Lower leg skin (tissue), 4 donors: ENCODE measurements at regions not wholly inside any gene's neighbourhood (a gene's known extent, or its start where the extent isn't known, plus 50 kb on each side); places are given as distances from the start of the nearest gene placed in this dataset.

Experiments used
- DNase-seq, 2 donors: peaks; one replicate each; pipeline ENCODE4 v3.0.0-alpha.2; 2019; ENCODE audit warnings: low spot score in 2 of 2
- H3K4me3 ChIP-seq: fragments of 200-600 bp; sonication (generic); 2 replicates; pipeline ENCODE4 v1.5.1; 2017; ENCODE audit warnings: mild to moderate bottlenecking, low read depth; ENCODE audit not compliant: poor library complexity, severe bottlenecking
- CTCF ChIP-seq, 3 donors: fragments of 450-650 bp; IDR thresholded peaks; one replicate each; pipeline ENCODE4 v1.5.1; 2016; ENCODE audit warnings: antibody characterized with exemption in 3 of 3, mild to moderate bottlenecking in 3 of 3, moderate library complexity in 2 of 3
- POLR2A ChIP-seq, 2 donors: fragments of 450-650 bp; IDR thresholded peaks; one replicate each; pipeline ENCODE4 v1.6.1; 2016 to 2017; ENCODE audit warnings: antibody characterized with exemption in 2 of 2, mild to moderate bottlenecking in 1 of 2, moderate library complexity in 1 of 2
- WGBS, 2 donors: methylation state at CpG; one replicate each; pipeline ENCODE4 v1.1.5; 2018; 5-methylcytosine and 5-hydroxymethylcytosine counted together
- intact Hi-C: fragments of 100-400 bp; cut with DNase I; formaldehyde crosslinking; loops from one replicate; pipeline ENCODE4 v1.15.0; 2023; ENCODE audit warnings: low total_unique reads

- DNase-seq, result no peak
- 60 to 63% methylated on average over 3 of the region's 3 CpGs for WGBS, 2 donors
- no peak overlapping the region for H3K4me3 ChIP-seq
- TF ChIP-seq POLR2A (IDR thresholded peaks at IDR 0.05) (no peak), CTCF (IDR thresholded peaks at IDR 0.05) (no peak)
- intact Hi-C loops, result no loop called here
These were observed 117.2 kb upstream of the TBCA start for GRCh38 chr5:77893225-77893860.

- H3K4me3 ChIP-seq, result no peak overlapping the region
- DNase-seq, result no peak
- intact Hi-C loops, result no loop called here
- no peak for TF ChIP-seq CTCF (IDR thresholded peaks at IDR 0.05)
- TF ChIP-seq POLR2A (IDR thresholded peaks at IDR 0.05), result no peak
- WGBS, 2 donors, result 81 to 91% methylated on average over 12 of the region's 12 CpGs
These were observed 116.2 kb upstream of the TBCA start for GRCh38 chr5:77892061-77893010.

GRCh38 chr5:77885519-77885918 lies 109.4 kb upstream of the TBCA start:
- H3K4me3 ChIP-seq, result no peak overlapping the region
- TF ChIP-seq CTCF (IDR thresholded peaks at IDR 0.05) (no peak), POLR2A (IDR thresholded peaks at IDR 0.05) (no peak)
- no peak for DNase-seq
- intact Hi-C loops, result no loop called here
- WGBS, 2 donors, result 53% methylated on average over 4 of the region's 4 CpGs

GRCh38 chr5:77882670-77883257 lies 106.6 kb upstream of the TBCA start:
- intact Hi-C loops, result no loop called here
- 79 to 91% methylated on average over 6 of the region's 6 CpGs for WGBS, 2 donors
- no peak for TF ChIP-seq POLR2A (IDR thresholded peaks at IDR 0.05)
- no peak for TF ChIP-seq CTCF (IDR thresholded peaks at IDR 0.05)
- no peak overlapping the region for H3K4me3 ChIP-seq
- no peak for DNase-seq

GRCh38 chr5:77881528-77881927 lies 105.4 kb upstream of the TBCA start:
- 82 to 93% methylated on average over 7 of the region's 7 CpGs for WGBS, 2 donors
- TF ChIP-seq CTCF (IDR thresholded peaks at IDR 0.05) (no peak), POLR2A (IDR thresholded peaks at IDR 0.05) (no peak)
- H3K4me3 ChIP-seq, result no peak overlapping the region
- no peak for DNase-seq
- intact Hi-C loops, result no loop called here
